ENCODE measurements at regions not wholly inside any gene's neighbourhood (a gene's known extent, or its start where the extent isn't known, plus 50 kb on each side); places are given as distances from the start of the nearest gene placed in this dataset.

DNA sequence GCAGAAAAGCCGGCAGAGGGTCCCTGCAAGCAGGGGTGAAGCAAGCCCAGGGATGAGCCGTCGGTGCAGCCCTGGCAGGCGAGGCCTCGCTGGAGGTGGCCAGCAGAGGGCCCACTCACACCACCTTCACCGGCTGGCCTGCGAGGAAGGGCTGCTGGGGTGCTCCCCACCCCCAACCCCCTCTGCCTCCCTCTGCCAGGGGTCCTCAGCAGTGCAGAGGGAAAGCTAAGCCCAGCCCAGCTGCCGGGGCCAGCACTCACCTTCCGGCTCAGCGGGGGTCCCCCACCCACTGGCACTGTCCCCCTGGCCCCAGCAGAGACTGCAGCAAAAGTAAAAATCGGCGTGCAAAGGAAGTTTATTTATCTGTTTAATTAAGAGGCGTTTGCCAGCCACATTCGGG, 113.4 kb downstream of the ENGASE start:
- no peak for DNase-seq

- DNase-seq = no peak
Measured at GRCh38 chr17:79187186-79187585, 112.6 kb downstream of the ENGASE start.

GRCh38 chr17:79186406-79186805, 111.8 kb downstream of the ENGASE start:
- DNase-seq = no peak

- DNase-seq = no peak
Measured at GRCh38 chr17:79185671-79186070, 111.0 kb downstream of the ENGASE start.

GRCh38 chr17:79184219-79184618, 109.6 kb downstream of the ENGASE start:
- DNase-seq = no peak

DNA sequence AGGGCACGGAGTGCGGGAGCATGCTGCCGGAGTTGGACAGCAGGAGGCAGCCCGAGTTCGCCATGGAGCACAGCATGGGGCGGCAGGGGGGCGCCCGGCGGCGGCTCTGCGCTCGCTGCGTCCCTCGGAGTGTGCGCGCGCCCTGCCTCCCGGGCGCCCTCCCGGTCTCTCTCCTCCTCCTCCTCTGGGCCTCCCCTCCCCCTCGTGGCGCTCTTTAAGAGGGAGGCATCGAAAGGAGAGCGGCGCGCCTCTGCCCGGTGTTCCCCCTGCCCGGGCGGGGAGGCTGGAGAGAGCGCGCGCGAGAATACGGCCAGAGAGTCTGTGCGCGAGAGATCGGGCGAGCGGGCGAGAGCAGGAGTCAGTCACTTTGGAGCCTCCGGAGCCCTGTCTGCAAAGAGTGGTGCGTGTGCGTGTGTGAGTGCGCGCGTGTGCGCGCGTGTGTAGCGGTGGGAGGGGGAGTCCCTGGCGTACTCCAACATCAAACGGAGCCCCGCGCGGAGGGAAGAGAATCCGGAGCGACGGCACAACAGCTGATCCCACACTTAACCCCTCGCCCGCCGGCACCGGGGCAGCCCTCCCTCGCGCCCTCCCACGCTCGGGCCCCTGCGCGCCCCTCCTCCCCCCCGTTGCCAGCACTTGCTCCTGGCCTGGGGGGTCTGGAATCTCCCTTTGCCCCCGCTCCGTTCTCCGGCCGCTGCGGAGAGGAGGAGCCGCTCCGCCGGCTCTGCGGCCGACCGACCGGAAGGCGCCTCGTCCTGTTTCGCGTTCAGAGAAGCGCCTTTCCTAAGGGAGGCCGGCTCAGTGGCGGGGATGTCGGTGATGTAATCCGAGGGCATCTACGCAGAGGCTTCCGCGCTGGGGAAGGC, 108.9 kb downstream of the ENGASE start:
- no peak for DNase-seq

GRCh38 chr17:79183043-79183292, 108.3 kb downstream of the ENGASE start:
- no peak for DNase-seq

DNA sequence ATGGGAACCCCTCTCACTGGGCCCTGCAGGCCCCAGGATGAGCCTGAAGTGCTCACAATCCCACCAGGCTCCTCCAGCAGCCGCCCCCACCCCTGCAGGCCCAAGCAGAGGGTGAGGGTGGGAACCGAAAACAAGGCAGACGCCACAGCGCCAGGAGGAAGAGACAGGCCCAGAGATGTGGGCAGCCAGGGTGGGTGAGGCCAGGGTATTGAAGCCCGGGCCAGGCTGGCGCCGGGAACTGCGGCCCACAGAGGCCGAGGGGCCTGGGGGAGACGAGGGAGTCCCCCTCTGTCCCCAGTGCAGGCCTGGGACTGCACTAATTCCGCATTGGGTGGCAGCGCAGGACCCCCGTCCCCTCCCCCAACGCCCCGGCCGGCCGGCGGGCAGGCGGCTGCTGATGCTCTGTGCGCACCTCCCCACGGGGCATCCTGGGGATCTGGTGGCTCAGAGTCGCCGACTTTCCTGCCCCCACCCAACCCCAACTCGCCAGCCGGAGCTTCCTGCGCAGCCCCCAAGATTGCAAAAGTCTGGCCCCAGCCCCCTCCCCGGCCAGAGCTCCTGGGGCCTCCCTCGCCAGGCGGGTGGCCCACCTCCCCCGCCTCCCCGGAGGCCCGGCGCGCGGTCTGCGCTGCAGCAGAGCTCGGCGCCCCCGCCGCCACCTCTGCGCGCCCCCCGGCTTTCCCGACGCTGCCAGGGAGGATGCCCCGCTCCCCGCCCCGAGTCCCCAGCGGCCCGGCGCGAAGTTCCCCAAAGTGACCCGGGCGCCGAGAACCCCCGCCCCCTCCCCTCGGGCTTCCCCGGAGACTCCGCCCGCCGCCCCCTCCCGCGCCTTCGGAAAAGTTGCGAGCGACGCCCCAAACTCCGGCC, 107.8 kb downstream of the ENGASE start:
- no peak for DNase-seq

- no peak for DNase-seq
Measured at GRCh38 chr17:79180358-79181005, 105.9 kb downstream of the ENGASE start.

DNA sequence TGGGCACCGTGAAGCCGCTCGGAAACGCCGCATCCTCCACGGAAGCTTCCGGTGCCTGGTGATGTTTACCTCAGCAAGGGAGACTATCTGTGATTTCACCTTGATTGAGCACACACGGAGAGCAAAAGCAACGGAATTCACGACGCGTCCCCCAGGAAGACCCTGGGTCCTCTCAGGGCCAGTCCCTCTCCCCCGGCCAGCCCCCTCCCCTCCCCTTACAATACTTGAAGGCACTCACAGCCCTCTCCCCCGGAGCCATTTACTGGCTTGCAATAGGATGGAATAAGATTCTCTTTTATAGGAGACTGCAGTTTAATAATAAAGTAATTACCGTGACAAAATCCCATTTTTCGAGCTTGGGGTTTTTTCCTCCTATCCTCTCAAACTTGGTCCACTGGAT, 104.7 kb downstream of the ENGASE start:
- no peak for DNase-seq

DNA sequence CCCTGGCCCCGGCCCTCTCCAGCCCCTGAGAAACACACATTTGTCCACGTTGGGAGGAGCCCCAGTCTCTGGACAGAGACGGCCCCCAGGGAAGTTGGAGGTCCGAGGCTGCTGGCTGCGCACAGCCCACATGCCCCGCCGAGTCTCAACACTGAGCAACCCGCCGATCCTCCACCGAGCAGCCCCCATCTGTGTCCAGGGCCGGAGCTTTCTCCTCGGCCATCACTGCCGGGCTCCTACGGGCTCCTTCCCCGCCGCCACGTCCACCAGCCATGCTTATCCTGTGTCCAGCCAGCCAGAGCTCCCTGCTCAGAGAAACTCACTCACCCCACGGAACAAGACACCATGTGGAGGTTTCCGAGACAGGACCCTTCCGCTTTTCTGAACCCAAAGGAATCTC, 103.3 kb downstream of the ENGASE start:
- DNase-seq = no peak

GRCh38 chr17:79176792-79177601, 102.4 kb downstream of the ENGASE start:
- DNase-seq = no peak

DNA sequence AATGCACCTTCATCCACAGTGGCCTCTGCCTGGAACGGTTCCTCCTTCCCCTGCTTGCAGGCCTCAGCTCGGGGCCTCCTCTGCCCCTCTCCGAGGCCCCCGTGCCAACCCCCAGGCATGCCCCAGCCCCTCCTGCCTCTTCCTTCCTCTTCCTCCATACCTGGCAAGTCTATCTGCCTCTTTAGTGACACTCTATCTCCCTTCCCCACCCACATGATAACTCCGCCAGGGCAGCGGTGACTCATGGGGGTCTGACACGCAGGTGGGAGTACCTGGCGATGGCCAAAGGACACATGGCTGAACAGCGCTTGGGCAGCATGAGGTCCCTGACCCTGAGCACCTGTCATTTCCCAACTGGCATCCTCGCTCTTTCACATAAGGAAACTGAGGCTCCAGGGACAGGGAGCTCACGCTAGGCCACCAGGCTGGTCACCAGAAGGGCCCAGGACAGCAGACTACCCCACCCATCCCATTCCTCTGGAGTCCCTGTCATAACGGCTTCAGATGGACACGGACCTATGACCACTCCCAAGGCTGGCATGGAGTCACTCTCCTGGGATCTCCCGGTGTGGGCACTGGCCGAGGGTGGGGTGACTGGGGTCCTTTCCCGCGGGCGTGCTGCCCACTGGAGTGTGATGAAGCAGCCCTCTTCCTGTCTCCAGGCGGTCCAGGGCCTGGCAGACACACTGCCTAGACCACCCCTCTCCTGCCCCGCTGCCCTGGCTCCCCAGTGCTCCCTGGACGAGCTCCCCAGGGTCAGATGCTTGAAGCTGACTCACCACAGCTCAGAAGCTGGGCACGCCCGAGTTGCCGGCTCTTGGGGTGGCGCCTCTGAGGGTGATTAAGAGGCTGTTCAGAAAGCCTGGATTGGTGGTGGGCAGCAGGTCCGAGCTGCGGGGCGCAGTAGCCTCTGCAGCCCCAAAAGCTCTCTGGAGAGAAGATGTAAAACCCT, 100.6 kb downstream of the ENGASE start:
- no peak for DNase-seq

DNA sequence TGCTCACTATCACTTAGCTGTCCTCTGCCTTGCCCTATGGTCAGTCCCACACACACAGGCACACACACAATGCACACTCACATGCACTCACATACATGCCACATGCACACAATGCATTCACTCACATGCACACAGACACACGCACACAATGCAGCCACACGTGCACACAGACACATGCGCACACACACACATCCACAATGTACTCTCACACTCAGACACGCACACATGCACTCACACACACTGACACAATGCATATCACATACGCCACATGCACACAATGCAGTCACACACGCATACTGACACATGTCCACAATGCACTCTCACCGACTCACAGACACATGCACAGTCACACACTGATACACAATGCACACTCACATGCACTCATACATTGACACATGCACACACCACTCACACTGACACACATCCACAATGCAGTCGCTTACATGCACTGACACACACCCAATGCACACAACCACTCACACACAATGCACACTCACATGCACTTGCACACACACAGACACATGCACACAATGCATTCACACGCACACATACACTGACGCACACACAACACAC, 99.7 kb downstream of the ENGASE start:
- no peak for DNase-seq

DNA sequence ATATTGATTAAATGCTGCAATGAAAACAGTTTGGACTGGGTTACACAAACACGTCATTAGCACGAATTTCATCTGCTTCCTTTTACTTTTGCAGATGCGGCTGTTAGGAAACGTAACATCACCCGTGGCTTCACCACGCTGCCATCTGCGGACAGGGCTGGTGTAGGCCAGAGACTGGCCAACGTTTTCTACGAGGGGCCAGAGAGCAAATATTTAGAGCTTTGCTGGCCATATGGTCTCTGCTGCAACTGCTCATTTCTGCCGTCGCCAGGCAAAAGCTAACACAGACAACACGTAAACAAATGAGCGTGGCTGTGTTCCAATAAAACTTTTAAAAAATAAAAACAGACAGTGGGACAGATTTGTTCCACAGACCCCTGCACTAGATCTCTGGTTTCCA, 96.6 kb downstream of the ENGASE start:
- no peak for DNase-seq

DNA sequence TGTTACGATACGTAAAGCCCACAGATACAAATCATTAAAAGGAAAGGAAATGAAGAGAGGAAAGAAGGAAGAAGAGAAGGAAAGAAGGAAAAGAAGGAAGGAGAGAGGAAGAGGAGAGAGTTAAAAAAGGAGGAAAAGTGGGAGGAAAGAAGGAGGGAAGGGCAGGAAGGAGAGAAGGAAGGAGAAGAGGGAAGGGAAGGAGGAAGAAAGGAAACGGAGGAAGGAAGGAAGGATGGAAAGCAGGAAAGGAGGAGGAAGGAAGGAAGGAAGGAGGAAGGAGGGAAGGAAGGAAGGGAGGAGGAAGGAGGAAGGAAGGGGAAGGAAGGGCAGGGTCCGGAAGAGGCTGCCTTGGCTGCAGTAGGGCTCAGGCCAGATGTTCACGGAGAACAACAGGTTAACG, 95.2 kb downstream of the ENGASE start:
- DNase-seq = no peak

GRCh38 chr17:79169366-79169765, 94.7 kb downstream of the ENGASE start:
- no peak for DNase-seq

DNA sequence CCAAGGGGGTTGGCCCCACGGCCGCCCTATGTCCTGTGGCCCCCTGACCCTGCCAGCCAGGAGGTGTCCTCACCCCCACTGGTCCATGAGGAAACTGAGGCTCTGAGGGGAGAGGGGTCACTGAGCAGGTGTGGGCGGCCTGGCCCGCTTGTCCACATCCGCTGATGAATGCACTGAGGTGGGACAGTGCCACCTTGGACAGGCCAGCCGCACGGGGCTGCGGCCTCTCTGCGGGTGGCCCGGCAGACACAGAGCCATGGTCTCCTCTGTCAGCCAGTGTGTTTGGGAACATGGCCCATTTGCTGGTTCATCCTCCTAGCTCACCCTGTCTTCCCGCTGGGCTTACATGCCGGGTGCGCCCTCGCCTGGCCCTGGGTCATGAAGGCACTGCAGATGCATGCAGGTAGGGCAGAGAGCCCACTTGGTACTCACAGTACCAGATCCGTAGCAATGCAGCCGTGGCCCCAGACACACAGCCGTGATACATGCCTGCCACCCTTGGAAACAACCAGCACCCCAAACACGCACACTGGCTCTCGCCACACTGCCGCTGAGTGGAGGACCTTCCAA, 93.9 kb downstream of the ENGASE start:
- no peak for DNase-seq

DNA sequence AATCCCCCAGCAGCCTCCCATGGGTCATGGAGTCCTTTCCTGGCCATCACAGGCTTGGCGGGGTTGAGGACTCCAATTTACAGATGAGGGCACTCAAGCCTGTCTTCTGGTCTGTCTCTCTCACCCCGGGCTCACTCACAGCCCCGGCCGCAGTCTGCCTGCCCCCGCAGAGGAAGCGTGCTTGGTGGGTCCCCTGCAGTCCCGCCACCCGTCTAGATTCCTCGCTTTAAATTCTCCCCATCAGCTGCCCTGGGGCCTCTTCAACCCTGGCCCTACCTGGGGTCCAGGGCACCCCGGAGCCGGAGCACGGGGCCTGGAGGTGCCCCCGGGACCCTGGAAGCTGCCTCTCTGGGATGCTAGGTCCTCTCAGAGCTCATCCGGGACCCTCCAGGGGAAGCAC, 92.9 kb downstream of the ENGASE start:
- DNase-seq = no peak

GRCh38 chr17:79165756-79166473, 91.3 kb downstream of the ENGASE start:
- DNase-seq = no peak

Data from fibroblast of skin of back (primary cell).